Testis (tissue), 2 donors: ENCODE measurements at regions not wholly inside any gene's neighbourhood (a gene's known extent, or its start where the extent isn't known, plus 50 kb on each side); places are given as distances from the start of the nearest gene placed in this dataset.

Source experiments
- DNase-seq: peaks from one replicate; pipeline ENCODE4 v3.0.0-alpha.2; 2019
- H3K27ac ChIP-seq, 2 donors: fragments of 200-600 bp; sonication (generic); one replicate each; pipeline ENCODE4 v1.5.1; 2019
- H3K27me3 ChIP-seq: fragments of 200-600 bp; sonication (generic); one replicate; pipeline ENCODE4 v1.5.1; 2019
- H3K36me3 ChIP-seq: fragments of 200-600 bp; sonication (generic); one replicate; pipeline ENCODE4 v1.5.1; 2017; ENCODE audit warnings: low read depth; ENCODE audit errors: missing control alignments
- H3K4me1 ChIP-seq: fragments of 200-600 bp; sonication (generic); one replicate; pipeline ENCODE4 v1.5.1; 2019
- H3K4me3 ChIP-seq, 2 donors: fragments of 200-600 bp; sonication (generic); one replicate each; pipeline ENCODE4 v1.5.1; 2017 to 2019
- H3K9me3 ChIP-seq: fragments of 200-600 bp; sonication (generic); one replicate; pipeline ENCODE4 v1.5.1; 2017
- POLR2A ChIP-seq: fragments of 450-650 bp; IDR thresholded peaks from one replicate; pipeline ENCODE4 v1.6.1; 2017; ENCODE audit warnings: antibody characterized with exemption, mild to moderate bottlenecking, moderate library complexity
- WGBS, 2 donors: methylation state at CpG; one replicate each; pipeline ENCODE4 v1.1.5; 2018; 5-methylcytosine and 5-hydroxymethylcytosine counted together
- intact Hi-C: fragments of 100-400 bp; cut with DNase I; formaldehyde crosslinking; loops from one replicate; pipeline ENCODE4 v1.15.1; 2023; ENCODE audit warnings: low total_unique reads
- TF ChIP-seq, protein P1 (sequence below), 3 experiments: fragments of 450-650 bp in 2 of 3; fragments of 200-600 bp in 1 of 3; sonication (generic) in 1 of 3; IDR thresholded peaks; one replicate each; pipeline ENCODE4 v1.5.1; 2016 to 2019; ENCODE audit warnings: antibody characterized with exemption in 3 of 3, mild to moderate bottlenecking in 2 of 3, moderate library complexity in 1 of 3

DNA sequence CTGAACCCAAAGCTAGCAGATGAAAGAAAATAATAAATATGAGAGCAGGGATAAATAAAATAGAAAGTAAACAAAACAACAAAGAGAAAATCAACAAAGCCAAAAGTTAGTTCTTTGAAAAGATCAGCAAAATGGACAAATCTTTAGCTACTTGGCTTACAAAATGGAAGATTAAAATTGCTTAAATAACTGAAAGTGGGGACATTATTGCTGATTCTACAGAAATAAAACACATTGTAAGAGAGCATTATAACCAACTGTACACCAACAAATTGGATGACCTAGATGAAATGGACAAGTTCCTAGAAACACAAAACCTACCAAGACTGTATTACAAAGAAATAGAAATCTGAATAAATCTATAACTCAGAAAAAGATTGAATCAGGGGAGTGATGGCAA is 238.3 kb upstream of the C1orf87 start:
- Histone ChIP-seq H3K27me3 (no peaks in the 10 kb centered on the region), H3K9me3 (no peaks in the 10 kb centered on the region), H3K4me3 (no peak overlapping the region), H3K27ac (no peak overlapping the region), H3K36me3 (no peaks in the 10 kb centered on the region), H3K4me1 (no peaks in the 10 kb centered on the region)
- no peak for DNase-seq
- TF ChIP-seq, protein P1, sequence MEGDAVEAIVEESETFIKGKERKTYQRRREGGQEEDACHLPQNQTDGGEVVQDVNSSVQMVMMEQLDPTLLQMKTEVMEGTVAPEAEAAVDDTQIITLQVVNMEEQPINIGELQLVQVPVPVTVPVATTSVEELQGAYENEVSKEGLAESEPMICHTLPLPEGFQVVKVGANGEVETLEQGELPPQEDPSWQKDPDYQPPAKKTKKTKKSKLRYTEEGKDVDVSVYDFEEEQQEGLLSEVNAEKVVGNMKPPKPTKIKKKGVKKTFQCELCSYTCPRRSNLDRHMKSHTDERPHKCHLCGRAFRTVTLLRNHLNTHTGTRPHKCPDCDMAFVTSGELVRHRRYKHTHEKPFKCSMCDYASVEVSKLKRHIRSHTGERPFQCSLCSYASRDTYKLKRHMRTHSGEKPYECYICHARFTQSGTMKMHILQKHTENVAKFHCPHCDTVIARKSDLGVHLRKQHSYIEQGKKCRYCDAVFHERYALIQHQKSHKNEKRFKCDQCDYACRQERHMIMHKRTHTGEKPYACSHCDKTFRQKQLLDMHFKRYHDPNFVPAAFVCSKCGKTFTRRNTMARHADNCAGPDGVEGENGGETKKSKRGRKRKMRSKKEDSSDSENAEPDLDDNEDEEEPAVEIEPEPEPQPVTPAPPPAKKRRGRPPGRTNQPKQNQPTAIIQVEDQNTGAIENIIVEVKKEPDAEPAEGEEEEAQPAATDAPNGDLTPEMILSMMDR (IDR thresholded peaks at IDR 0.05), result no peak
- TF ChIP-seq POLR2A, result no peak
- intact Hi-C loops, result no loop called here

DNA sequence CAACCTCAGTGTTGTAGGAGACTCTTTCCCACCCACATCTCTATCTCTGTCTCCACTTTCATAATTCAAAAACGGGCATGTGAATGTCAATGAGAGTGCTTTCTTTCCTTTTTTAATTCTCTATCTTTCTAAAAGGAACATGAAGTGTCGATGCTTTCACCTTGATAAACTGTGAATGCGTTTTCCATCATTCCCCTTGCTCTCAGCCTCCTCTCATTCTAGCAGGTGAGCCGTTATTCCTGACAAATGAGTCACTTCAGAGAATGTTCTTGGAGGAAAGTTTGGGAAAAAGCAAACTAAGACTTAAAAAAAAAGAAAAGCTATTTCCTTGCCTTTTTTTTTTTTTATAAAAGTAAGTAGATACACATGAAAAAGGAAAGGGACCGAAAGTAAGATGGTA is 226.0 kb upstream of the C1orf87 start:
- Histone ChIP-seq H3K4me1 (no peaks in the 10 kb centered on the region), H3K27ac (no peak overlapping the region), H3K36me3 (no peaks in the 10 kb centered on the region), H3K9me3 (no peaks in the 10 kb centered on the region), H3K4me3 (no peak overlapping the region), H3K27me3 (no peaks in the 10 kb centered on the region)
- intact Hi-C loops, result no loop called here
- TF ChIP-seq, protein P1 (IDR thresholded peaks at IDR 0.05), result no peak
- no peak for TF ChIP-seq POLR2A
- no peak for DNase-seq
- 82 to 84% methylated on average over 5 of the region's 5 CpGs for WGBS, 2 donors

DNA sequence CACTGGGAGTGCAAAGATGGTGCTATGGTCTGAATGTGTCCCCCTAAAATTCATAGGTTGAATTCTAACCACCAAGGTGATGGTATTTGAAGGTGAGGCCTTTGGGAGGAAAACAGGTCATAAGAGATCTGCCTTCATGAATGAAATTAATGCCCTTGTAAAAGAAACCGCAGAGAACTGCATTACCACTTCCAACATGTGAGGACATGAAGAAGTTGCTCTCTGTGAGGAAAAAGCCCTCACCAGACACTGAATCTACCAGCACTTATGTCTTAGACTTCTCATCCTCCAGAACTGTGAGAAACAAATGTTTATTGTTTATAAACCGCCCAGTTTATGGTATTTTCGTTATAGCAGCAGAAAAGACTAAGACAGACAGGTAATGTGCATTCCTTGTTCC is 224.7 kb upstream of the C1orf87 start:
- DNase-seq, result no peak
- no peaks in the 10 kb centered on the region for H3K27me3 ChIP-seq
- H3K4me3 ChIP-seq, result no peak overlapping the region
- no peaks in the 10 kb centered on the region for H3K36me3 ChIP-seq
- no peaks in the 10 kb centered on the region for H3K4me1 ChIP-seq
- intact Hi-C loops, result no loop called here
- no peaks in the 10 kb centered on the region for H3K9me3 ChIP-seq
- 92 to 98% methylated on average over 3 of the region's 3 CpGs for WGBS, 2 donors
- TF ChIP-seq POLR2A, result no peak
- TF ChIP-seq, protein P1 (IDR thresholded peaks at IDR 0.05), result no peak
- no peak overlapping the region for H3K27ac ChIP-seq

GRCh38 chr1:60296794-60297193 is 223.2 kb upstream of the C1orf87 start:
- WGBS, 2 donors, result 85 to 93% methylated on average over 2 of the region's 2 CpGs
- no peak overlapping the region for H3K27ac ChIP-seq
- no peak for DNase-seq
- no peaks in the 10 kb centered on the region for H3K9me3 ChIP-seq
- H3K4me3 ChIP-seq, result no peak overlapping the region
- no peaks in the 10 kb centered on the region for H3K27me3 ChIP-seq
- H3K4me1 ChIP-seq, result no peaks in the 10 kb centered on the region
- TF ChIP-seq, protein P1 (IDR thresholded peaks at IDR 0.05), result no peak
- no peak for TF ChIP-seq POLR2A
- no peaks in the 10 kb centered on the region for H3K36me3 ChIP-seq
- intact Hi-C loops, result no loop called here

DNA sequence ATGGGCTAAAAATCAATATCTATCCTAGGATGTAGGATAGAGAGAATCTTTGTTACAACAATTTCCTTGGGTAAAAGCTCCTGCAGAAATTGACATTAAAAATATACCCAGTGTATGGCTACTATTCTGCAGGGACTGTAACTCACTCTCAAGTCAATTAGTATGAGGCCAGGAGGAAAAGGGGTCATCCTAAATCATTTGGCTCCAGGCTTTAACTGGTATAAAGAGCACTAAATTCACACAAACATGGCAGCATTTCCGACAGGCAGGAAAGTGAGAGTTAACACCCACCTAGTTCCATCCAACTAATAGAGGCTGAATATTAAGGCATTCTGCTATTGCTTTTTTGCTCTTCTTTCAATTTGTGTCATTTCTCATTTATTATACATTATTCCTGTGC is 218.6 kb upstream of the C1orf87 start:
- intact Hi-C loops, result no loop called here
- WGBS, 2 donors, result 53 to 94% methylated on average over 1 of the region's 1 CpG
- Histone ChIP-seq H3K27me3 (no peaks in the 10 kb centered on the region), H3K4me3 (no peak overlapping the region), H3K9me3 (no peaks in the 10 kb centered on the region), H3K36me3 (no peaks in the 10 kb centered on the region), H3K27ac (no peak overlapping the region), H3K4me1 (no peaks in the 10 kb centered on the region)
- TF ChIP-seq, protein P1 (IDR thresholded peaks at IDR 0.05), result no peak
- TF ChIP-seq POLR2A, result no peak
- DNase-seq, result no peak
